CD4-positive, alpha-beta memory T cell (primary cell): ENCODE measurements at regions not wholly inside any gene's neighbourhood (a gene's known extent, or its start where the extent isn't known, plus 50 kb on each side); places are given as distances from the start of the nearest gene placed in this dataset.

Experiments
- CTCF ChIA-PET: fragments of 350-600 bp; sonication (Branson Sonifier 250); formaldehyde crosslinking; loops from one replicate; lab custom pipeline; 2021; ENCODE audit warnings: inconsistent platforms; ENCODE audit not compliant: partially characterized antibody; lab: Charles Lee
- POLR2A ChIA-PET: fragments of 350-600 bp; sonication (Branson Sonifier 250); formaldehyde crosslinking; loops from one replicate; lab custom pipeline; 2021; ENCODE audit not compliant: partially characterized antibody; lab: Charles Lee
- DNase-seq, 5 donors: peaks; one replicate each; pipeline versions ENCODE4 v3.0.0 to v3.0.0-alpha.2; 2020 to 2022; ENCODE audit warnings: mixed read lengths in 1 of 5
- H3K27ac ChIP-seq: one replicate; pipeline ENCODE4 v1.7.0; 2013; ENCODE audit warnings: low read depth, low read length
- H3K27me3 ChIP-seq: 2 replicates; pipeline ENCODE4 v1.7.0; 2013; ENCODE audit warnings: mild to moderate bottlenecking, low read length, moderate library complexity; ENCODE audit not compliant: insufficient read depth
- H3K36me3 ChIP-seq: 2 replicates; pipeline ENCODE4 v1.7.0; 2013; ENCODE audit warnings: mild to moderate bottlenecking, low read length, moderate library complexity; ENCODE audit not compliant: insufficient read depth
- H3K4me1 ChIP-seq: 2 replicates; pipeline ENCODE4 v1.7.0; 2013; ENCODE audit warnings: mild to moderate bottlenecking, low read length, moderate library complexity; ENCODE audit not compliant: insufficient read depth
- H3K4me3 ChIP-seq, 2 donors: one replicate each; pipeline ENCODE4 v1.7.0; 2013; ENCODE audit warnings: low read length in 2 of 2, mild to moderate bottlenecking in 1 of 2
- H3K9me3 ChIP-seq, 2 donors: one replicate each; pipeline ENCODE4 v1.7.0; 2013; ENCODE audit warnings: low read length in 2 of 2, control low read depth in 1 of 2; ENCODE audit not compliant: control insufficient read depth in 1 of 2
- H3K27ac Mint-ChIP-seq, 7 donors: one replicate each; pipeline ENCODE4 v1.8.0; 2020 to 2021; ENCODE audit warnings: mixed read lengths in 7 of 7, mild to moderate bottlenecking in 6 of 7, inconsistent platforms in 3 of 7, moderate library complexity in 3 of 7
- H3K27me3 Mint-ChIP-seq, 2 donors: one replicate each; pipeline ENCODE4 v1.8.0; 2020 to 2021; ENCODE audit warnings: mixed read lengths in 2 of 2
- H3K36me3 Mint-ChIP-seq, 2 donors: one replicate each; pipeline ENCODE4 v1.8.0; 2020 to 2021; ENCODE audit warnings: mixed read lengths in 2 of 2, inconsistent platforms in 1 of 2, mild to moderate bottlenecking in 1 of 2
- H3K4me1 Mint-ChIP-seq, 4 donors: one replicate each; pipeline ENCODE4 v1.8.0; 2020 to 2021; ENCODE audit warnings: mixed read lengths in 4 of 4, mild to moderate bottlenecking in 1 of 4
- H3K4me3 Mint-ChIP-seq, 8 donors: one replicate each; pipeline ENCODE4 v1.8.0; 2020 to 2021; ENCODE audit warnings: mixed read lengths in 8 of 8, mild to moderate bottlenecking in 7 of 8, moderate library complexity in 6 of 8, inconsistent platforms in 3 of 8
- H3K9me3 Mint-ChIP-seq, 8 donors: one replicate each; pipeline ENCODE4 v1.8.0; 2020 to 2021; ENCODE audit warnings: mixed read lengths in 8 of 8, mild to moderate bottlenecking in 5 of 8, inconsistent platforms in 3 of 8, moderate library complexity in 1 of 8
- intact Hi-C: fragments of 100-400 bp; cut with micrococcal nuclease; formaldehyde crosslinking; loops from one replicate; pipeline ENCODE4 v1.15.1; 2023

GRCh38 chr7:138309186-138309585, 150.9 kb upstream of the TRIM24 start:
- no peaks in the 10 kb centered on the region for H3K27me3 ChIP-seq
- Mint-ChIP-seq H3K4me1 (no peaks in the 10 kb centered on the region), H3K27ac (no peak overlapping the region), H3K4me3 (no peak overlapping the region), H3K9me3 (no peaks in the 10 kb centered on the region), H3K36me3 (no peaks in the 10 kb centered on the region), H3K27me3 (peaks cover 0 to 2% of the 10 kb centered on the region in 2 donors)
- no peak overlapping the region for H3K27ac ChIP-seq
- ChIA-PET POLR2A (no interaction called here), CTCF (no interaction called here)
- DNase-seq, result no peak
- H3K36me3 ChIP-seq, result no peaks in the 10 kb centered on the region
- no peaks in the 10 kb centered on the region for H3K4me1 ChIP-seq
- no peaks in the 10 kb centered on the region for H3K9me3 ChIP-seq
- H3K4me3 ChIP-seq, result no peak overlapping the region
- intact Hi-C loops, result no loop called here

GRCh38 chr7:138313829-138314178, 146.3 kb upstream of the TRIM24 start:
- no peak overlapping the region for H3K27ac ChIP-seq
- Mint-ChIP-seq H3K4me3 (no peak overlapping the region), H3K27me3 (peaks cover 3% of the 10 kb centered on the region in 2 donors), H3K36me3 (no peaks in the 10 kb centered on the region), H3K9me3 (peaks cover 0 to 7% (median 0%) of the 10 kb centered on the region in 8 donors), H3K4me1 (no peaks in the 10 kb centered on the region), H3K27ac (no peak overlapping the region)
- no peaks in the 10 kb centered on the region for H3K9me3 ChIP-seq
- no peak for DNase-seq
- CTCF ChIA-PET, result no interaction called here
- H3K4me3 ChIP-seq, result no peak overlapping the region
- H3K4me1 ChIP-seq, result no peaks in the 10 kb centered on the region
- H3K27me3 ChIP-seq, result no peaks in the 10 kb centered on the region
- POLR2A ChIA-PET, result interaction anchor here (0.6 kb wide), 1 partner anchor 33 kb away, joined by 4 read pairs; no protein-coding TSS in a partner anchor
- no peaks in the 10 kb centered on the region for H3K36me3 ChIP-seq
- intact Hi-C loops, result no loop called here

GRCh38 chr7:138316421-138317043, 143.5 kb upstream of the TRIM24 start:
- Histone ChIP-seq H3K4me1 (no peaks in the 10 kb centered on the region), H3K9me3 (no peaks in the 10 kb centered on the region), H3K4me3 (no peak overlapping the region), H3K27me3 (no peaks in the 10 kb centered on the region), H3K36me3 (no peaks in the 10 kb centered on the region), H3K27ac (no peak overlapping the region)
- H3K9me3 Mint-ChIP-seq, result peaks cover 0 to 7% (median under 1%) of the 10 kb centered on the region in 8 donors
- H3K36me3 Mint-ChIP-seq, result no peaks in the 10 kb centered on the region
- no peaks in the 10 kb centered on the region for H3K4me1 Mint-ChIP-seq
- H3K4me3 Mint-ChIP-seq, result no peak overlapping the region
- H3K27me3 Mint-ChIP-seq, result peaks cover 3% of the 10 kb centered on the region in 2 donors
- ChIA-PET CTCF (no interaction called here), POLR2A (no interaction called here)
- H3K27ac Mint-ChIP-seq, result no peak overlapping the region
- intact Hi-C loops, result no loop called here
- DNase-seq, result no peak

- Mint-ChIP-seq H3K27me3 (peaks cover 3% of the 10 kb centered on the region in 2 donors), H3K27ac (no peak overlapping the region), H3K9me3 (peaks cover 0 to 7% (median 2%) of the 10 kb centered on the region in 8 donors), H3K4me1 (no peaks in the 10 kb centered on the region), H3K36me3 (no peaks in the 10 kb centered on the region), H3K4me3 (no peak overlapping the region)
- intact Hi-C loops, result no loop called here
- H3K4me3 ChIP-seq, result no peak overlapping the region
- H3K27ac ChIP-seq, result no peak overlapping the region
- no peaks in the 10 kb centered on the region for H3K36me3 ChIP-seq
- no peaks in the 10 kb centered on the region for H3K27me3 ChIP-seq
- DNase-seq, result no peak
- CTCF ChIA-PET, result no interaction called here
- no peaks in the 10 kb centered on the region for H3K9me3 ChIP-seq
- POLR2A ChIA-PET, result no interaction called here
- no peaks in the 10 kb centered on the region for H3K4me1 ChIP-seq
Observed at GRCh38 chr7:138317044-138317596, 142.9 kb upstream of the TRIM24 start.

- Mint-ChIP-seq H3K4me1 (no peaks in the 10 kb centered on the region), H3K9me3 (peaks cover 4 to 28% (median 18%) of the 10 kb centered on the region in 8 donors), H3K27me3 (peaks cover 2 to 3% of the 10 kb centered on the region in 2 donors), H3K36me3 (peaks cover 0 to 4% of the 10 kb centered on the region in 2 donors), H3K4me3 (no peak overlapping the region), H3K27ac (no peak overlapping the region)
- intact Hi-C loops, result no loop called here
- DNase-seq, result no peak
- H3K36me3 ChIP-seq, result no peaks in the 10 kb centered on the region
- H3K27ac ChIP-seq, result no peak overlapping the region
- no peaks in the 10 kb centered on the region for H3K4me1 ChIP-seq
- peaks cover 0 to 4% of the 10 kb centered on the region in 2 donors for H3K9me3 ChIP-seq
- ChIA-PET POLR2A (interaction anchor here (0.7 kb wide), 1 partner anchor 1114 kb away, joined by 4 read pairs; no protein-coding TSS in a partner anchor), CTCF (no interaction called here)
- no peak overlapping the region for H3K4me3 ChIP-seq
- H3K27me3 ChIP-seq, result no peaks in the 10 kb centered on the region
Observed at GRCh38 chr7:138324941-138325340, 135.1 kb upstream of the TRIM24 start.

GRCh38 chr7:138325434-138325833, 134.6 kb upstream of the TRIM24 start:
- Mint-ChIP-seq H3K27me3 (peaks cover 2 to 3% of the 10 kb centered on the region in 2 donors), H3K27ac (no peak overlapping the region), H3K4me3 (no peak overlapping the region), H3K9me3 (peaks cover 4 to 33% (median 22%) of the 10 kb centered on the region in 8 donors), H3K4me1 (no peaks in the 10 kb centered on the region), H3K36me3 (peaks cover 0 to 4% of the 10 kb centered on the region in 2 donors)
- Histone ChIP-seq H3K36me3 (no peaks in the 10 kb centered on the region), H3K27ac (no peak overlapping the region), H3K9me3 (peaks cover 0 to 4% of the 10 kb centered on the region in 2 donors), H3K4me1 (no peaks in the 10 kb centered on the region), H3K27me3 (no peaks in the 10 kb centered on the region), H3K4me3 (no peak overlapping the region)
- ChIA-PET CTCF (no interaction called here), POLR2A (interaction anchor here (0.7 kb wide), 1 partner anchor 1114 kb away, joined by 4 read pairs; no protein-coding TSS in a partner anchor)
- intact Hi-C loops, result no loop called here
- no peak for DNase-seq

- H3K9me3 ChIP-seq, result peaks cover 0 to 11% of the 10 kb centered on the region in 2 donors
- peaks cover 0 to 4% of the 10 kb centered on the region in 2 donors for H3K36me3 Mint-ChIP-seq
- no peak overlapping the region for H3K27ac Mint-ChIP-seq
- H3K4me1 ChIP-seq, result no peaks in the 10 kb centered on the region
- H3K27ac ChIP-seq, result no peak overlapping the region
- ChIA-PET CTCF (no interaction called here), POLR2A (no interaction called here)
- H3K9me3 Mint-ChIP-seq, result peaks cover 9 to 40% (median 26%) of the 10 kb centered on the region in 8 donors
- no peak for DNase-seq
- H3K4me1 Mint-ChIP-seq, result no peaks in the 10 kb centered on the region
- no peaks in the 10 kb centered on the region for H3K36me3 ChIP-seq
- H3K4me3 ChIP-seq, result no peak overlapping the region
- no peak overlapping the region for H3K4me3 Mint-ChIP-seq
- intact Hi-C loops, result no loop called here
- H3K27me3 ChIP-seq, result no peaks in the 10 kb centered on the region
- peaks cover 2 to 3% of the 10 kb centered on the region in 2 donors for H3K27me3 Mint-ChIP-seq
Observed at GRCh38 chr7:138328215-138328614, 131.8 kb upstream of the TRIM24 start.
